ENCODE measurements at regions not wholly inside any gene's neighbourhood (a gene's known extent, or its start where the extent isn't known, plus 50 kb on each side); places are given as distances from the start of the nearest gene placed in this dataset.
"Not testable (repeated sequence)": the region's sequence is repeated elsewhere in the genome, so short reads cannot be mapped to it uniquely, and the experiment has no call there.

DNA sequence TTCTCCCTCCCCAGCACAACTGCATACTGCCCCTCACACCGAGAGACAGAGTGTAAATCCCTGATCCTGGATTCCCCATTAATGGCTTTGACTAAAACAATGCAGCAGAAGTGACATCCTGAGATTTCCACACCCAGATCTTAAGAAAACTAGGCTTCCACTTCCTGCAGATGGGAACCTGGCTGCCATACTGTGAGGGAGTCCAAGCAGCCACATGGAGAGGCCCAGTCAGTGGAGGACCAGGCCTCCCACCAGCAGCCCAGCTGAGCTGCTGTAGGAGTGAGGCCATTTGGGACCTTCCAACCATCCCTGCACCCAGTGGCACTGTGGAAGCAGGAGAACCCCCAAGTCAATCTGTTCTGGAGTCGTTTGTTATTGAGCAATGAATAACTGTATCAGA lies 120.6 kb downstream of the CRYAA start:
- no peak overlapping the region for H3K4me3 ChIP-seq (ENCODE audit: low read depth, low read length)
- TF ChIP-seq, protein P1, sequence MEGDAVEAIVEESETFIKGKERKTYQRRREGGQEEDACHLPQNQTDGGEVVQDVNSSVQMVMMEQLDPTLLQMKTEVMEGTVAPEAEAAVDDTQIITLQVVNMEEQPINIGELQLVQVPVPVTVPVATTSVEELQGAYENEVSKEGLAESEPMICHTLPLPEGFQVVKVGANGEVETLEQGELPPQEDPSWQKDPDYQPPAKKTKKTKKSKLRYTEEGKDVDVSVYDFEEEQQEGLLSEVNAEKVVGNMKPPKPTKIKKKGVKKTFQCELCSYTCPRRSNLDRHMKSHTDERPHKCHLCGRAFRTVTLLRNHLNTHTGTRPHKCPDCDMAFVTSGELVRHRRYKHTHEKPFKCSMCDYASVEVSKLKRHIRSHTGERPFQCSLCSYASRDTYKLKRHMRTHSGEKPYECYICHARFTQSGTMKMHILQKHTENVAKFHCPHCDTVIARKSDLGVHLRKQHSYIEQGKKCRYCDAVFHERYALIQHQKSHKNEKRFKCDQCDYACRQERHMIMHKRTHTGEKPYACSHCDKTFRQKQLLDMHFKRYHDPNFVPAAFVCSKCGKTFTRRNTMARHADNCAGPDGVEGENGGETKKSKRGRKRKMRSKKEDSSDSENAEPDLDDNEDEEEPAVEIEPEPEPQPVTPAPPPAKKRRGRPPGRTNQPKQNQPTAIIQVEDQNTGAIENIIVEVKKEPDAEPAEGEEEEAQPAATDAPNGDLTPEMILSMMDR (IDR thresholded peaks at IDR 0.05; ENCODE audit: insufficient read depth, low read length), result no peak
- no peak for DNase-seq (ENCODE audit: low read depth)

DNA sequence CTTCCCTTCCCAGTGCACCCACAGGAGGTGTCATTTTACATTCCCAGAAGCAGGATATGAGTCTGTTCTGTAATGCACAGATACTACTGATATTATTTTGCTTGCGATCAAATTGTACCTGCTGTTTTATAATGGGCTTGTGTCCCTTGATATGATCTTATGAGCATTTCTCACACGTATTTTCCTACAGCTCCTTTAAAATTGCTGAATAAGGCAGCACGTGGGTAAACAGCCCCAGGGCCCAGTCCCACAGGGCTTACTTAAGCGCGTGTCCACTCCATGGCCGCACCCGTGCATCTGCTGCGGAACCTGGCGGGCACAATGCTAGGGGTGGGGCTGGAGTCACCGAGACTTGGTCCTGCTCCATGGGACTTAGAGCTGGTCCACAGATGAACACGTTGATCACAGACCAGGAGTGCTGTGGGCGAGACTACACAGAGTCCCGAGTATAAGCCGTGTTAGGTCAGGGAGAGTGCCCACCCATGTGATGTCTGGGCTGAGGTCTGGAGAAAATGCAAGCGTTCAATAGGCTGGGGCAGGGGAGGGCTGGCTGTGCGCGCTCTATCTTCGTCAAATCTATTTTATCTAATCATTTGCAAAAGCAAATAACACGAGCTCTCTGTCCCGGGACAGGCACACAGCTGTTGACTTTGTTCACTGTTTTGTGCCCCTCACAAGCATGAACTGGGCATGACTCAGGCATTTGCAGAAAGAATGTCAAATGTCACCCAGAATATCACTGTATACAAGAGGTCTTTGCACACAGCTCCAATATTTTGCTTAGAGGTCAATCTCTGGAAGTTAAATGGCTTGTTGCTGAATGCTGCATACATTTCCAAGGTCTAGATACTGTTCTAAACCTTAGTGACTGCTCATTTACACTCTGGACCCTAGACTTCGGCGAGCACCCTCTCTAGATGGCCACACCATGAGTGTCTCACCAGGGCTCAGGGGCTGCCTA lies 119.3 kb downstream of the CRYAA start:
- H3K4me3 ChIP-seq (ENCODE audit: low read depth, low read length), result no peak overlapping the region
- TF ChIP-seq, protein P1 (IDR thresholded peaks at IDR 0.05; ENCODE audit: insufficient read depth, low read length), result no peak
- no peak for DNase-seq (ENCODE audit: low read depth)

DNA sequence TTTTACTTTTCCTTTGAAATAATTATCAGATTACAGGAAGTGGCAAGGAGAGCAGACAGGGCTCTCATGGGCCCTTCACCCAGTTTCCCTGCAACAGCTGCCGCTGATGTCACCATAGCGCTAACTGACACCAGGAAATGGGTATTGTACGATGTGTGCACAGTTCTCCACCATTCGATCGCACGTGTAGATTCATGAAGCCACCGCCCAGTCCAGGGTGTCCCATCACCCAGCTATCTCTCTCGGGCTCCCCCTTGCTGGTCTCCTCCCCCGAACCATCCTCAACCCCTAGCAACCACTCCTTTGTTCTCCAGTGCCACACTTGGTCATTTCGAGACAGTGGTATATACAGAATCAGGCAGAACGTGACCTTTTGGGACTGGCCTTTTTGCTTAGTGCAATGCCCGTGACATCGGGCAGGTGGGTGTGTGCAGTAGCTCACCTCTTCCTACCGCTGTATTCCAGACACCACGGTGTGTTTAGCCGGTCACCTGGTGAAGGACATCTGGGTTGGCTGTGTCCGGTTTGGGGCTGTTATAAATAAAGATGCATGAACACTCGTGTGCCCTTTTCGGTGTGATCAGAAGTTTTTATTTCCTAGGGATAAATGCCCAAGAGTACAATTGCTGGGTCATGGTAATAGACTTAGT lies 118.4 kb downstream of the CRYAA start:
- no peak for DNase-seq (ENCODE audit: low read depth)
- TF ChIP-seq, protein P1 (IDR thresholded peaks at IDR 0.05; ENCODE audit: insufficient read depth, low read length), result no peak
- no peak overlapping the region for H3K4me3 ChIP-seq (ENCODE audit: low read depth, low read length)

DNA sequence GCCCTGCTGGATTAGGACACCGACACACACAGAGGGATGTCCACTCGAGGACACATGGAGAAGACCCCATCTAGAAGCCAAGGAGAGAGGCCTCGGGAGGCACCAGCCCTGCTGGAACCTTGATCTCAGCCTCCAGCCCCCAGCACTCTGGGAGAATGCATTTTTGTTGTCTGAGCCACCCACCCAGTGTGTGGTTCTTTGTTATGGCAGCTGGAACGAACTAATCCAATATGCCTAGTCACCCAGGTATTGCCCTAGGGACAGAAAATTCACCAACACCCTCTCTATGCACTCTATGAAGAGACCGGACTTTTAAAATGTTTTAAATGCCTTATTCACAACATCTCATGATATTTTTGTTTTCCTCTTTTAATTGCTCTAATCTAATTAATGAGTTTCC lies 117.4 kb downstream of the CRYAA start:
- no peak overlapping the region for H3K4me3 ChIP-seq (ENCODE audit: low read depth, low read length)
- TF ChIP-seq, protein P1 (IDR thresholded peaks at IDR 0.05; ENCODE audit: insufficient read depth, low read length), result no peak
- DNase-seq (ENCODE audit: low read depth), result no peak

DNA sequence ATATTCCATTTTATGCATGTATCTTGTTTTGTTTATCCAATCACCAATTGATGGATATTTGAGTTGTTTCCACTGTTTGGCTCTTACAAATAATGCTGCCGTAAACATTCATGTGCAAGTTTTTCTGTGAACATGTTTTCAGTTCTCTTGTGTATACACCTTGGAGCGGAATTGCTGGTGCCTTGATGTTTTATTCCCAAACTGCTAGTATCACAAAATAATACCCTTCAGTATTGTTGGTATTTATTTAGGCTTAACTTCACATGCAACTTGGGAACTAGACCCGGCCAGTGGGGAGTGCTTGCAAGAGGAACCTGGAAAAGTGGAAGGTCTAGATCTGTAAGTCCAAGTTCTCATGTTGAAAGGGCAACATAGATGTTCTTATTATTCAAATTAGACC lies 115.9 kb downstream of the CRYAA start:
- DNase-seq (ENCODE audit: low read depth), result no peak
- no peak overlapping the region for H3K4me3 ChIP-seq (ENCODE audit: low read depth, low read length)
- TF ChIP-seq, protein P1 (IDR thresholded peaks at IDR 0.05; ENCODE audit: insufficient read depth, low read length), result no peak

DNA sequence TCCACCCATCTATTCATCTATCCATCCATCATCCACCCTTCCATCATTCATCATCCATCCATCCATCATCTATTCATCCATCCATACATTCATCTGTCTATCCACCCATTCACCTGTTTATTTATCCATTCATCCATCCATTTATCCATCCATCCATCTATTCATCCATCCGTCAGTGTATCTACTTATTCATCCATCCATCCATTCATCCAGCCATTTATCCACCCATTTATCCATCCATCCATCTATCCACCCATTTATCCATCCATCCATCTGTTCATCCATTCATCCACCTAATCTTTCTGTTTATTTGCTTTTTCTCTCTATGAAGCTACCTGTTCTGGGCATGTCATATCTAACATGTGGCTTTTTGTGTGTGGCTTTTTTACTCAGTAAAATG lies 115.4 kb downstream of the CRYAA start:
- no peak overlapping the region for H3K4me3 ChIP-seq (ENCODE audit: low read depth, low read length)
- TF ChIP-seq, protein P1 (IDR thresholded peaks at IDR 0.05; ENCODE audit: insufficient read depth, low read length), result no peak
- DNase-seq (ENCODE audit: low read depth), result no peak

DNA sequence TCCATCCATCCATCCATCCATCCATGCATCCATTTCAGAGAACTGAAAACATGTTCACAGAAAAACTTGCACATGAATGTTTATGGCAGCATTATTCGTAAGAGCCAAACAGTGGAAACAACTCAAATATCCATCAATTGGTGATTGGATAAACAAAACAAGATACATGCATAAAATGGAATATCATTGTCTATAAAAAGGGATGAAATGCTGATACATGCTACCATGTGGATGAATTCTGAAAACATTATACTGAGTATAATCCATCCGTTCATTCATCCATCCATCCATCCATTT lies 115.1 kb downstream of the CRYAA start:
- not testable (repeated sequence) for DNase-seq (ENCODE audit: low read depth)

More for the DNA sequence above, 115.1 kb downstream of the CRYAA start:
- not testable (repeated sequence) for H3K4me3 ChIP-seq (ENCODE audit: low read depth, low read length)

Data from fibroblast of the aortic adventitia (primary cell).